Upper lobe of left lung (tissue), 6 donors: ENCODE measurements at regions not wholly inside any gene's neighbourhood (a gene's known extent, or its start where the extent isn't known, plus 50 kb on each side); places are given as distances from the start of the nearest gene placed in this dataset.

Experiments used
- ATAC-seq, 2 donors: fragments of 200-7000 bp; cut with Tn5 transposase; one replicate each; pipeline ENCODE4 v1.9.1; 2022; ENCODE audit warnings: mild to moderate bottlenecking in 2 of 2, moderate library complexity in 2 of 2; ENCODE audit not compliant: low FRiP score in 2 of 2
- DNase-seq, 2 donors: peaks; one replicate each; pipeline ENCODE4 v3.0.0-alpha.2; 2019 to 2020
- H3K27ac ChIP-seq, 4 donors: fragments of 200-600 bp; sonication (generic); one replicate each; pipeline ENCODE4 v1.5.1; 2016 to 2019
- H3K27me3 ChIP-seq, 4 donors: fragments of 200-600 bp; sonication (generic); one replicate each; pipeline ENCODE4 v1.5.1; 2017 to 2019
- H3K36me3 ChIP-seq, 4 donors: fragments of 200-600 bp; sonication (generic); one replicate each; pipeline ENCODE4 v1.5.1; 2016 to 2019
- H3K4me1 ChIP-seq, 4 donors: fragments of 200-600 bp; sonication (generic); one replicate each; pipeline ENCODE4 v1.5.1; 2018 to 2019
- H3K4me3 ChIP-seq, 4 donors: fragments of 200-600 bp; sonication (generic); one replicate each; pipeline ENCODE4 v1.5.1; 2017 to 2019; ENCODE audit warnings: mild to moderate bottlenecking in 2 of 4, moderate library complexity in 1 of 4
- H3K9me3 ChIP-seq, 4 donors: fragments of 200-600 bp; sonication (generic); one replicate each; pipeline ENCODE4 v1.5.1; 2018 to 2019
- CTCF ChIP-seq, 6 experiments: fragments of 450-650 bp in 4 of 6; fragments of 200-600 bp in 2 of 6; sonication (generic) in 2 of 6; IDR thresholded peaks; one replicate each; pipeline ENCODE4 v1.5.1; 2016 to 2019; ENCODE audit warnings: antibody characterized with exemption in 6 of 6
- EP300 ChIP-seq, 4 donors: sonication (generic); formaldehyde crosslinking; IDR thresholded peaks; one replicate each; pipeline ENCODE4 v1.5.1; 2017; ENCODE audit warnings: antibody characterized with exemption in 4 of 4, control low read depth in 2 of 4
- POLR2A ChIP-seq, 4 donors: fragments of 450-650 bp; IDR thresholded peaks; one replicate each; pipeline ENCODE4 v1.5.1; 2016 to 2017; ENCODE audit warnings: antibody characterized with exemption in 4 of 4, mild to moderate bottlenecking in 2 of 4
- POLR2AphosphoS5 ChIP-seq, 2 donors: sonication (generic); formaldehyde crosslinking; IDR thresholded peaks; one replicate each; pipeline ENCODE4 v1.5.1; 2017; ENCODE audit warnings: antibody characterized with exemption in 2 of 2
- WGBS, 2 donors: methylation state at CpG; one replicate each; pipeline ENCODE4 v1.1.5; 2017 to 2018; 5-methylcytosine and 5-hydroxymethylcytosine counted together
- donor health status: DM: no; HTN: no; CAD: no; lungs with moderate emphysema.
- donor health status: DM: no; HTN: yes; CAD: no; lungs with severe emphysema.

- ATAC-seq: peak in 1 of 2 donors; percentile 47
Measured at GRCh38 chr4:15374656-15375055, 53.2 kb upstream of the C1QTNF7 start.

DNA sequence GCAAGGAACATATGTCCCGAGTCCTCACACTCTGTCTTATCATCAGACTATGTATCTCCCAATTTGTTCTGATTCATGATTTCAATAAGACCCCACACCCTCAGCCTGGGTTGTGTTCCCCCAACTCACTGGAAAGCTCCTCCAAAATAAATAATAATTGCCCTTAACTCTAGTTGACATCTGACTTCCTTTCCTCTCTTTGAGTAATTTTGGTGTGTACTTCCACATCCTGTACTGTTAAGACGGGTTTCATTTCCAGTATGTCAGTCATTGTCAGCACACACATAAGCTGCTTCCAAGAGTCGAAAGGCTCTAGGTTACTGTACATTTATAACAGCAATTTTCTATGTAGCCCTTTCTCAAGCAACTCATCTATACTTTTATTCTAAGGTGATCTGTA, 52.2 kb upstream of the C1QTNF7 start:
- 34 to 36% methylated on average over 3 of the region's 3 CpGs for WGBS, 2 donors
- ATAC-seq: peak in 1 of 2 donors; percentile 38
- H3K4me3 ChIP-seq: peak overlapping the region in 1 of 4 donors; percentile 19

More at GRCh38 chr4:15374656-15375055, 53.2 kb upstream of the C1QTNF7 start:
- H3K4me1 ChIP-seq: peaks cover 14 to 19% (median 16%) of the 10 kb centered on the region in 4 donors
- no peak for DNase-seq
- no peaks in the 10 kb centered on the region for H3K27me3 ChIP-seq
- TF ChIP-seq POLR2AphosphoS5 (IDR thresholded peaks at IDR 0.05) (no peak), POLR2A (IDR thresholded peaks at IDR 0.05) (no peak), EP300 (IDR thresholded peaks at IDR 0.05) (no peak), CTCF (IDR thresholded peaks at IDR 0.05) (no peak)
- 69 to 72% methylated on average over 8 of the region's 8 CpGs for WGBS, 2 donors
- H3K27ac ChIP-seq: peak overlapping the region; percentile 41 to 67 (median 56)
- peak overlapping the region in 3 of 4 donors; percentile 0 to 19 (median 18) for H3K4me3 ChIP-seq
- no peaks in the 10 kb centered on the region for H3K9me3 ChIP-seq
- no peaks in the 10 kb centered on the region for H3K36me3 ChIP-seq

DNA sequence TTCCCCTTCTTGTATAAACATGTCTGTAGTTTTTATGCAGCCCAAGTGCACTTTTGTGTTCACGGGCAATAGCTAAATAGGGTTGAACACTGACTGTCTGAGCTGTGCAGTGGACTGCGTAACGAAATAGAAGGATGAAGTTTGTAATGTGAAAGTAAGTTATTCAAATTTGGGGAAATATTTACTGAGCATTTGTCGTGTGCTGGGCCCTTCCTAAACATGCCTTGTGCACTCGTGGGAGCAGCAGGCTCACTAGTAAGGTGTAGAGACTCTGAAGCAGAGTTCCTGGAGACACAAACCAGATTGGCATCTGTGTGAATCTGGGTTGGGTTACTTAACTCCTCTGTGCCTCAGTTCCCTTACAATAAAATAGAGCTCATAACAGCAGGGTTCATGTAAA, 51.7 kb upstream of the C1QTNF7 start:
- DNase-seq (no peak), ATAC-seq (no peak)
- H3K9me3 ChIP-seq: no peaks in the 10 kb centered on the region
- peaks cover 14 to 19% (median 16%) of the 10 kb centered on the region in 4 donors for H3K4me1 ChIP-seq
- 62 to 66% methylated on average over 5 of the region's 5 CpGs for WGBS, 2 donors
- peak overlapping the region; percentile 4 to 62 (median 44) for H3K27ac ChIP-seq
- H3K36me3 ChIP-seq: no peaks in the 10 kb centered on the region
- no peak overlapping the region for H3K4me3 ChIP-seq
- H3K27me3 ChIP-seq: no peaks in the 10 kb centered on the region
- no peak for TF ChIP-seq EP300 (IDR thresholded peaks at IDR 0.05)
- TF ChIP-seq POLR2AphosphoS5 (IDR thresholded peaks at IDR 0.05): no peak
- TF ChIP-seq POLR2A (IDR thresholded peaks at IDR 0.05): no peak
- no peak for TF ChIP-seq CTCF (IDR thresholded peaks at IDR 0.05)

More for the DNA sequence above, 52.2 kb upstream of the C1QTNF7 start:
- DNase-seq: no peak
- peak overlapping the region; percentile 4 to 67 (median 52) for H3K27ac ChIP-seq
- peaks cover 14 to 19% (median 16%) of the 10 kb centered on the region in 4 donors for H3K4me1 ChIP-seq
- H3K9me3 ChIP-seq: no peaks in the 10 kb centered on the region
- H3K36me3 ChIP-seq: no peaks in the 10 kb centered on the region
- TF ChIP-seq EP300 (IDR thresholded peaks at IDR 0.05): no peak
- TF ChIP-seq POLR2AphosphoS5 (IDR thresholded peaks at IDR 0.05): no peak
- no peak for TF ChIP-seq POLR2A (IDR thresholded peaks at IDR 0.05)
- no peak for TF ChIP-seq CTCF (IDR thresholded peaks at IDR 0.05)
- no peaks in the 10 kb centered on the region for H3K27me3 ChIP-seq

DNA sequence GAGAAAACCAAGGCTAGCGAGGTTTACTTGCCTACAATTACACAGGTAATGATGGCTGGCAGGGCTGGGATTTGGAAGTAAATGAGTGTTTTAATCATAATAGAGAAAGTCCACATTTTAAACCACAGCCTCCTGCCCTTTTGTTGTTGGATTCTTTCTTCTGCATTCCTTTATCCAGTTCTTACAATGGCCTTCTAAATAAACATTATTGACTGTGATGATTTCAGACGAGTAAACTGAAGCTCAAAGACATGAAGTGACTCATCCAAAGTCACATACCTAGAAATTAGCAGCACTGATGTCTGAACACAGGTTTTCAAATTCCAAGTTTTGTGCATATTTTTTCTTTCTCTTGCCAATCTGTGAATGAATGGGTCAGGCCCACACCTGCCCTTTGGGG, 51.2 kb upstream of the C1QTNF7 start:
- 68 to 72% methylated on average over 2 of the region's 2 CpGs for WGBS, 2 donors
- TF ChIP-seq CTCF (IDR thresholded peaks at IDR 0.05) (no peak), POLR2A (IDR thresholded peaks at IDR 0.05) (no peak), EP300 (IDR thresholded peaks at IDR 0.05) (no peak), POLR2AphosphoS5 (IDR thresholded peaks at IDR 0.05) (no peak)
- H3K36me3 ChIP-seq: no peaks in the 10 kb centered on the region
- no peaks in the 10 kb centered on the region for H3K9me3 ChIP-seq
- peak overlapping the region in 3 of 4 donors; percentile 37 to 62 (median 51) for H3K27ac ChIP-seq
- no peak overlapping the region for H3K4me3 ChIP-seq
- no peaks in the 10 kb centered on the region for H3K27me3 ChIP-seq
- ATAC-seq: no peak
- peaks cover 14 to 19% (median 16%) of the 10 kb centered on the region in 4 donors for H3K4me1 ChIP-seq
- no peak for DNase-seq
